Hepatocyte (in vitro differentiated cells): ENCODE measurements at regions not wholly inside any gene's neighbourhood (a gene's known extent, or its start where the extent isn't known, plus 50 kb on each side); places are given as distances from the start of the nearest gene placed in this dataset.

Experiments
- DNase-seq: peaks from one replicate; pipeline ENCODE4 v3.0.0-alpha.2; 2016; ENCODE audit warnings: low spot score
- H2AFZ ChIP-seq: fragments of 200-600 bp; sonication (generic); 2 replicates; pipeline ENCODE4 v1.6.0; 2016; ENCODE audit warnings: antibody characterized with exemption, mild to moderate bottlenecking
- H3K27ac ChIP-seq: fragments of 200-600 bp; sonication (generic); 2 replicates; pipeline ENCODE4 v1.5.1; 2016; ENCODE audit warnings: mild to moderate bottlenecking
- H3K27me3 ChIP-seq: fragments of 200-600 bp; sonication (generic); 2 replicates; pipeline ENCODE4 v1.6.1; 2016
- H3K36me3 ChIP-seq: fragments of 200-600 bp; sonication (generic); replicated peaks from 2 replicates; pipeline ENCODE4 v1.5.1; 2016; ENCODE audit warnings: low read depth; ENCODE audit not compliant: insufficient read depth
- H3K4me1 ChIP-seq: fragments of 200-600 bp; sonication (generic); 2 replicates; pipeline ENCODE4 v1.5.1; 2016; ENCODE audit warnings: mild to moderate bottlenecking, moderate library complexity; ENCODE audit not compliant: insufficient read depth
- H3K4me2 ChIP-seq: fragments of 200-600 bp; sonication (generic); 2 replicates; pipeline ENCODE4 v1.6.0; 2016
- H3K4me3 ChIP-seq: fragments of 200-600 bp; sonication (generic); 2 replicates; pipeline ENCODE4 v1.5.1; 2016; ENCODE audit warnings: mild to moderate bottlenecking
- H3K79me2 ChIP-seq: fragments of 200-600 bp; sonication (generic); 2 replicates; pipeline ENCODE4 v1.6.0; 2017; ENCODE audit warnings: mild to moderate bottlenecking
- H3K9me2 ChIP-seq: fragments of 200-600 bp; sonication (generic); replicated peaks from 2 replicates; pipeline ENCODE4 v1.6.0; 2017; ENCODE audit warnings: mild to moderate bottlenecking; ENCODE audit not compliant: insufficient read depth
- H3K9me3 ChIP-seq: fragments of 200-600 bp; sonication (generic); 2 replicates; pipeline ENCODE4 v1.5.1; 2016; ENCODE audit warnings: low read depth, mild to moderate bottlenecking
- H4K20me1 ChIP-seq: fragments of 200-600 bp; sonication (generic); 2 replicates; pipeline ENCODE4 v1.6.0; 2016; ENCODE audit warnings: mild to moderate bottlenecking; ENCODE audit not compliant: insufficient read depth, poor library complexity, severe bottlenecking
- CTCF ChIP-seq: fragments of 200-600 bp; sonication (generic); IDR thresholded peaks from 2 replicates; pipeline ENCODE4 v1.5.1; 2016; ENCODE audit warnings: antibody characterized with exemption, mild to moderate bottlenecking; ENCODE audit not compliant: poor library complexity
- EZH2 ChIP-seq: fragments of 200-600 bp; sonication (generic); IDR thresholded peaks from 2 replicates; pipeline ENCODE4 v1.6.1; 2016; ENCODE audit warnings: antibody characterized with exemption, mild to moderate bottlenecking, borderline replicate concordance
- EZH2phosphoT487 ChIP-seq: fragments of 200-600 bp; sonication (generic); IDR thresholded peaks from one replicate; pipeline ENCODE4 v1.6.1; 2018; ENCODE audit warnings: antibody characterized with exemption, mild to moderate bottlenecking, low read depth, moderate library complexity; ENCODE audit not compliant: unreplicated experiment, severe bottlenecking
- WGBS: methylation state at CpG from one replicate; pipeline ENCODE4 v1.1.6; 2016; ENCODE audit warnings: low lambda C conversion rate; ENCODE audit errors: missing lambda C conversion rate; 5-methylcytosine and 5-hydroxymethylcytosine counted together

- H3K27ac ChIP-seq = no peak overlapping the region
- no peak overlapping the region for H3K4me2 ChIP-seq
- no peak overlapping the region for H3K4me3 ChIP-seq
- H4K20me1 ChIP-seq = no peaks in the 10 kb centered on the region
- TF ChIP-seq CTCF = no peak
- TF ChIP-seq EZH2phosphoT487 = no peak
- TF ChIP-seq EZH2 = no peak
- no peak overlapping the region for H2AFZ ChIP-seq
- DNase-seq = no peak
- H3K27me3 ChIP-seq = no peaks in the 10 kb centered on the region
- H3K79me2 ChIP-seq = no peaks in the 10 kb centered on the region
- no peaks in the 10 kb centered on the region for H3K9me2 ChIP-seq
- H3K36me3 ChIP-seq = no peaks in the 10 kb centered on the region
- 95% methylated on average over 3 of the region's 3 CpGs for WGBS
- no peaks in the 10 kb centered on the region for H3K4me1 ChIP-seq
- H3K9me3 ChIP-seq = no peaks in the 10 kb centered on the region
These were observed 283.0 kb upstream of the NOX3 start for GRCh38 chr6:155738602-155739105.

GRCh38 chr6:155717374-155717773 is 261.7 kb upstream of the NOX3 start:
- H3K36me3 ChIP-seq = no peaks in the 10 kb centered on the region
- no peaks in the 10 kb centered on the region for H3K9me2 ChIP-seq
- H2AFZ ChIP-seq = no peak overlapping the region
- H3K79me2 ChIP-seq = no peaks in the 10 kb centered on the region
- no peaks in the 10 kb centered on the region for H3K9me3 ChIP-seq
- no peak overlapping the region for H3K4me2 ChIP-seq
- no peaks in the 10 kb centered on the region for H4K20me1 ChIP-seq
- no peaks in the 10 kb centered on the region for H3K4me1 ChIP-seq
- 87% methylated on average over 1 of the region's 1 CpG for WGBS
- H3K27ac ChIP-seq = no peak overlapping the region
- no peak overlapping the region for H3K4me3 ChIP-seq
- DNase-seq = no peak
- TF ChIP-seq CTCF (no peak), EZH2phosphoT487 (no peak), EZH2 (no peak)
- no peaks in the 10 kb centered on the region for H3K27me3 ChIP-seq

- 67% methylated on average over 2 of the region's 2 CpGs for WGBS
These were observed 255.1 kb upstream of the NOX3 start for GRCh38 chr6:155710704-155711103.

More at GRCh38 chr6:155710704-155711103, 255.1 kb upstream of the NOX3 start:
- Histone ChIP-seq H3K4me1 (no peaks in the 10 kb centered on the region), H3K4me2 (no peak overlapping the region), H3K4me3 (no peak overlapping the region), H3K9me3 (no peaks in the 10 kb centered on the region), H4K20me1 (no peaks in the 10 kb centered on the region), H3K27ac (no peak overlapping the region), H2AFZ (no peak overlapping the region), H3K27me3 (no peaks in the 10 kb centered on the region), H3K9me2 (no peaks in the 10 kb centered on the region), H3K79me2 (no peaks in the 10 kb centered on the region), H3K36me3 (no peaks in the 10 kb centered on the region)
- TF ChIP-seq EZH2phosphoT487 (no peak), EZH2 (no peak), CTCF (no peak)
- no peak for DNase-seq
